NCI-H2196 (cell line): ENCODE measurements at regions not wholly inside any gene's neighbourhood (a gene's known extent, or its start where the extent isn't known, plus 50 kb on each side); places are given as distances from the start of the nearest gene placed in this dataset.

ENCODE experiments used
- DNase-seq: peaks from one replicate; lab custom pipeline; 2025; ENCODE audit not compliant: unreplicated experiment; lab: John Stamatoyannopoulos, UW

DNA sequence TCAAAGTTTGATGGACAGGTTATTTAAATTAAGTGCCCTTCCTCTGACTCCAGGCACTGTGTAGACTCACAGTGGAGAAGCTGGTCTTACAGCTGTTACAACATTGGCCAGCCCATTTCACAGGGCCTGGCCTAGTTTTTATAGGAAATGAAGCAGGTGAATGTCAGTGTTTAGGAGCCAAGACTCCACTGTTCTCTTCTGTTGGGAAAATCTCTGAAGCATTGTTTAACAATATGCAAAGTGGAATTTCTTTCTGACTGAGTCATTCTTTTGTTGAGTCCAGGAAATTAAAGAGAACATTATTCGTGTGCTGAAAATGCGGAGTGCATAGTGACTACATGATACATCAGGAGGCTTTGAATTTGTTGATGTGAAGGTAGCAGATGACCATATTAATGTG, 64.7 kb downstream of the ARRDC4 start:
- no peak for DNase-seq

DNA sequence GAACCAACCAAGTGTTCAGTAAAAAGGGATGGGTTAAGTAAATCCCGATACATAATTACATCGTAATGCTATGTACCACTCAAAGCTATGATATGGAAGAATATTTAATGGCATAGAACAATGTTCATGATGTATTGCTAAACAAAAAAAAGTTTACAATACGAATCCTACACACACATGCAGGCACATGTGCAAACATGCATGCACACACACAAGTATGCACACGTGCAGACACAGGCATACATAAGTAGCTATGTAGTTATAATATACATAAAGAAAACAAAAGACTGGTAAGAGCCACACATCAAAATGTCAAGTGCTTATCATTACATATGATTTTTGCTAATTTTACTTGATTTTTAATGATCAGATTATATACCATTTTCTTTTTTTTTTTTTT, 74.2 kb downstream of the ARRDC4 start:
- no peak for DNase-seq

DNA sequence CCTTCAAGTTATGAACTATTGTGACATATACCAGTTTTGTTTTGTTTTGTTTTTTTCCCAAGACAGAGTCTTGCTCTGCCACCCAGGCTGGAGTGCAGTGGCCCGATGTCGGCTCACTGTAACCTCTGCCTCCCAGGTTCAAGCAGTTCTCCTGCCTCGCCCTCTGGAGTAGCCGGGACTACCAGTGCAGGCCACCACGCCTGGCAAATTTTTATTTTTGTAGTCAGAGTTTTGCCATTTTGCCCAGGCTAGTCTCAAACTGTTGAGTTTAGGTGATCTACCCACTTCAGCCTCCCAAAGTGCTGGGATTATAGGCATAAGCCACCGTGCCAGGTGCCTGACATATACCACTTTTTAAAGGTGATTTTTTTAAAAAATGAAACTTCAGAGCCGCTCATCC, 74.6 kb downstream of the ARRDC4 start:
- DNase-seq, result no peak

DNA sequence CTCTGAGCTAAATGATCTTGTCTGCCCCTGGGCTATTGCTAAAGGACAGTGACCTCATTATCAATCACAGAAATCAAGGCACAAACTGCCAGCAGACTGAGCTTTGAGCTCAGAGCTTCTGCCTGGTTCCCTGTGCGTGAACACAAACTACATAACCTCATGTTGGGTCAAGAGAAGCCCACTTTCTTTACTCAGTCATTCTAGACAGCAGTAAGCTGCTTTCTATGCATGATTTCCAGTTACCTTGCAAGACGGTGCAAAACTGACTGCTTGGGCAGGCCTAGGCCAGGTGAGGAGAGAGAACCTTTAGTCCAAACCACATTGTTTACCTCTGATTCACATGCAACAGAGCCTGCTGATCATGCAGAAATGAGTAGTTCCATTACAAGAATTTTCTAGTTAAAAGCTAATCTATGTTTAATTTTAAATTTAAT, 75.1 kb downstream of the ARRDC4 start:
- DNase-seq, result no peak

DNA sequence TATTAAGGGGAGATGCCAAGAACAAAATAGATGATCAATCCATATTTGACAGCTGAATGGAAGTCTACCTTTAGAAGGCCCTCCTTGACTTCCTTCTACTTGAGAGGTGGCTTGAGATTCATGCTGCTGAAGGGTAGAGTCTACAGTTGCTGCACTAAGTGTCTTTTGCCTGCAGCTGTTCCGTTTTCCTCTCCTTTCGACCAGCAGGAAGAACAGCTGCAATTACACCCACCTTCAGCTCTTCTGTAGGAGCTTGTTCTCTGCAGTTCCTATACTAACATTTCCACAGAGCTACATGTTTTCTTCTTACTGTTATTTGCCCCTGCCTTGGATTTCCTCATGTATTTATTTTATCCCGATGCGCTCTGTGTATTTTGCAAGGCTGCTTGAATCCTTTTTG, 79.1 kb downstream of the ARRDC4 start:
- DNase-seq, result no peak

DNA sequence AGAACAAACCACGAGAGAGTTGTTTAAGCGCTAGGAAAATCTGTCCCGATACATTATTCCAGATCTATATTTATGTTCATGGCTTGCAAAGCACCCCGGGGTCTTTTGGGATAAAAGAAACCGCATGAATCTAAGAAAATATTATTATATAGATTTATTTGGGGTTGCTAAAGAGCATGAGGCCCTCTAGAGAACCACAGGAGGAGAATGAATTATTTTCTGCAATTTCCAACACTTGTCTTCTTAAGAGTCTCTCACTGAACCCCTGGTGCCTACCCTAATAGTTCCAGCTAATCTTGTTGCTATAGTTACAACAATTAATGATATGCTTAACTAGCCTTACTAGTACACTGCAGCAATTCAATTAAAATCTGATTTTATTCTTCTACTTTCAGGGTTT, 79.6 kb downstream of the ARRDC4 start:
- DNase-seq, result no peak

DNA sequence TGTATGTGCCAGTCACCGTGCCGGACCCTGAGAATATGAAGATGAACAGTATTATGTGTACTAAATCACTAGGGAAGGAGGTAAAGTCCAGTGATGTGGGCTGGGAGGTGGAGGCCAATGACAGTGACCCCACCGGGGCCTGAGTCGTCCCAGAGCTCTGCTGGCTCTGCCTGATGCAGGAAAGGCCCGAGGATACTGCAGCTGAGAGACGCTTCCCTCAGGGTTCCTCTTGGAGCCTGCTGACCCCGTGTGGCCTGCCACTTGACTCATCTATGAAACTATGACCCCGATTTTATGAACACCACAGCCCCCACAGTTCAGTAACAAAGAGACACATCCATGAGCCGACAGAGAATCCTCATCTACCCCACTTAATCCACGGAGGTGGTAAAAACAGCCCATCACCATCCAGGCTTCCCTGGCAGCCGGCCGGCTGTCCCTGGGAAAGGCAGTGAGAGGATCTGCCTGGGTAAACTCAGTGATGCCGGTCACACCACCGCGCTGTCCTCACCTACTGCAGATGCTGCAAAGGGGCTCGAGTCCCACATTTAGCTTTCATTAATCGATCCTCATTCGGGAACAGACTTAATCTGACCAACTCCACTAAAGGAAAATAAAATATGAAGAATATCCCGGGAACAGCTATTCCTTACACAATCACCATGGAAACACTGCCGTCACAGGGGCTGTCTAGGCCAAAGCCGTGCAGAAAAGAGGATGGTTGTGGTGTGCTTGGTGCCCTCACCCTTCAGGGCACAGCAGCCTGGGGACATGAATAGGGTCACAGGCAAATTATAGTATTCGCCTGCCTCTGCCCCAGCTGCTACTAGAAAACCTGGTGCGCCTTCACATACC, 82.9 kb downstream of the ARRDC4 start:
- no peak for DNase-seq

DNA sequence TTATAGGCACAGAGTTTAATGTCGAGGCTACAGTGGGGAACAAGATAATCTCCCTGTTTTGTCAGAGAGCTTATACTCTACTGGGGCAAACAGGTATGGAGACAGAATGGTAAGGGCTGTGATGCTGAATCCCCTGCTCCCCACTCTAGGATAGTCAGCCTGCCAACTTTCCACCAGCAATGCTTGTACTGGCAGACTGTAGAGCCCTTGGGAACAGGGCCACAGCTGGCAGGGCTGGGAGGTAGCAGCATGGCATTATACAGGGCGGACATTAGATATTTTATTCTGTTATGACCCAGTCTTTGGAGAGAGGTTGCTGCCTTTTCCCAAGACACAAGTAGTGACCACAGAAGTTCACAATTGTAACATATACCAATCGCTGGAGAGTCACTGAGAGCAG, 91.2 kb downstream of the ARRDC4 start:
- DNase-seq, result no peak

DNA sequence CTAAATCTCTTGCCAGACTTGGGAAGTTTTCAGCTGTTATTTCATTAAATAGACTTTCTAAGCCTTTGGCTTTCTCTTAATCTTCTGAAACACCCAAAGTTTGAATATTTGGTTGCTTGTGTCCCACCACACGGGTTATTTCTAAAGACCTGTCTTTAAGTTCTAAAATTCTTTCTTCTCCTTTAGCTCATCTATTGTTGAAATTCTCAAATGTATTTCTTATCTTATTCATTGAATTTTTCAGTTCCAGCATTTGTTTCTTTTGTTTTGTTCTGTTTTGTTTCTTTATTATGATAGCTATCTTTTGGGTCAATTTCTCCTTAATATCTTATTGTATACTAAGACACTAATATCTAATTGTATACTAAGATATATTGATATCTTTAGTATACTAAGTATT, 97.0 kb downstream of the ARRDC4 start:
- no peak for DNase-seq

DNA sequence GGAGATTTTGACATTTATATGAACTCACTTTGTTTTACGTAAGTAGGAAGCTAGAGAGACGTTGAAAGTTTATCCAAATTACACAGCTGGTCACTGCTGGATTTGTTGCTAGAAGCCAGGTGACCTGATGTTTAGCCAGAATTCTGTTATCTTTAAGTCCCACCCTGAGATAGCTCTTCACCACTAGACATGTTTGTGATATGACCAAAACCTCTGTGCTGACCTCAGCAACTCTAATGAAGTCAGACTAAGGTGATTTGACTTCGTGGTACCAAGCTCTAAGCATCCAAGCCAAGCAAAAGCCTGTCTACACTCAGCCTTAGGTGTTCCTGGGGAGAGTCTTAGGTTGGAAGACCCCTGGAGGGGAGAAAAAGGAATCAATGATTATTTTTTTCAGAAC, 102.4 kb downstream of the ARRDC4 start:
- no peak for DNase-seq

DNA sequence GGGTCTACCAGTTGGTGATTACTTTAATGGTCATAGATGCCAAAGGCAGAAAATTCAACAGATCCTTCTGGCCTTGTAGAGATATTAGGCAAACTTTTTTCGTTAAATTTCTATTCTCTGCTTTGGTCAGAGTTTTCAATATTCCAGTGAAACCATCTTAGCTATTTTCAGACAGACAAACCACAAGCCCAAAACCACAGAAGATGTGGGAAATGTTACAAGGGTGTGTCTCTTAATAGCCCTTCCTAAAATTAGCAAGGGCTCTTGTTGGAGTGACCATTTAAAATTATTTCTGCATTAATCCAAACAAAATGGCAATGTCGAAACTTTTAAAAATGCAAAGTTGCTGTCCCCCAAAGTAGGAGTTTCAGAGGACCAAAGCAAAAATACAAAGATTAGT, 102.8 kb downstream of the ARRDC4 start:
- no peak for DNase-seq

DNA sequence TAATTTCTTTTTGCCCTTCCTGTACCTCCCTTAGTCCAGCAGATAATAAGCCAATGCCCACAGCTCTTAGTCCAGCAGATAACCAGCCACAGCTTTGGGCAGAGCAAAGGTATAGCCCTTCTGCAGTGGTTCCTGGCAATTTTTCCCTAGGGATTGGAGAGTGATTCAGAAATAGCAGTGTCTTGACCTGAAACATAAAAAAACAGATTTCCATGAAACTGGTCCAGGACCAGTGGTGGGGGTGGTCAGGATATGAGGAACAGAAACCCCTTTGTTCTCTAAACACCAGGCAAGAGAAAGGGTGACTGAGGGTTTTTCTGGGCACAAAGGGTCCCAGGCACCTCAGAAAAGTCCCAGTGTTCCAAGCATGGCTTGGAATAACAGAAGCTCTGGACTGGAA, 103.4 kb downstream of the ARRDC4 start:
- no peak for DNase-seq

DNA sequence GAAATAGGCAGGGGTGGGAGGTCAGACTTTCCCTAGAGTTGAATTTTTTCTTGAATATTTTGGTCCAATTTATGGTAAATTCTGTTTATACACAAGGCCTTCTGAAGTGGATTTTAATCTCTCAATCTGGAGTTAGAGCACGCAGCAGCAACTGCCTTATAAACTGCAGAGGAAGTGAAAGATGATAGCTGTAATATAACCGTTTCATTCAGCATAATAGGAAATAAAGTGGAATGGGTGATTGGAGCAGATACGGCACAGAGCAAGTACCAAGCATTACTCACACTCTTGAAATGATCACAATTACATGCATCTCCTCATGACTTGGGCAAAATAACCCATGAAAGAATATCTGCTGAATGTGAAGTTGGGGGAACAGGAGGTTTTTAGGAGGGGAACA, 106.8 kb downstream of the ARRDC4 start:
- DNase-seq, result no peak

DNA sequence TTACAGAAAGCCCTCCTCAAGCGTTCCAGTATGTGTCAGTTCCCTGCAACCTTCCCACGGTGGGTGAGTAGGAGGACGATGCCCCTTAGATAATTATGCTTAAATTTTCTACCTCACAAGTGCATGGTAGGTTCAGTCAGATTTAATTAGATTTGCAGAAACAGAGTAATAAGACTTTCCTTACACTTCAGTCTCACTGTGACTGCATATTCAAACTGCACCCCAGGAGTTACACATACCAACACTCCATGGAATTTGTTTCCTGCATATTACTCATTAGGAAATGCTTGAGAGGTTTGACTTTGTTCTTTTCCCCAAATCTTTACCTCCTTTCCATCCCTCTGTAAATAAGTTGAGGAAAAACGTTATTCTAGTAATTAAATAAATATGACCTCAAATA, 108.8 kb downstream of the ARRDC4 start:
- no peak for DNase-seq

DNA sequence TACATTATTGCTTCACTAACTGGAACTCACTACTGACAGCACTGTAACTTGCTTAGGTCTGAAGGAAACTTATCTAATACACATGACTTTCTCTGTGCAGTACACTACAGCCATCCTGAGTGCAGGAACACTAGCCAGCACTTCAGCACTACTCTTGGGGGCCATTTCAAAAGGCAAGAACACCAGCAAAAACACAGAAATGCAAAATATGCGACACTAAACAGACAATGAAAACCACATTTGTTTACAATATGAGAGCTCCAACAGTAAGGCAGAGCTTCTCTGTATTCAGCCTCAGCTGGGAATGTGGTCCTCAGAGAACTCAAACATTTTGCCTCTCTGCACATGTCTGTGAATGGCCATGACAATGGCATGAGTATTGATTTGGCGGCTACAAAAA, 109.6 kb downstream of the ARRDC4 start:
- DNase-seq, result no peak

DNA sequence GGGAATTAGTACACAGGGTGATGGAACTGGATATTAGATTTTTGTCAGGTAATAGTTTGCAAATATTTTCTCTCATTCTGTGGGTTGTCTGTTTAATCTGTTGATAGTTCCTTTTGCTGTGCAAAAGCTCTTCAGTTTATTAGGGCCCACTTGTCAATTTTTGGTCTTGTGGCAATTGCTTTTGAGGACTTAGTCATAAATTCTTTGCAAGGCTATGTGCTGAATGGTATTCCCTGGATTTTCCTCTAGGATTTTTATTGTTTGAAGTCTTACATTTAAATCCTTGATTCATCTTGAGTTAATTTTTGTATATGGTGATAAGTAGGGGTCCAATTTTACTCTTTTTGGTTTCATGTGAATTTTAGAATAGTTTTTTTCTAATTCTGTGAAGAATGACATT, 111.3 kb downstream of the ARRDC4 start:
- no peak for DNase-seq

DNA sequence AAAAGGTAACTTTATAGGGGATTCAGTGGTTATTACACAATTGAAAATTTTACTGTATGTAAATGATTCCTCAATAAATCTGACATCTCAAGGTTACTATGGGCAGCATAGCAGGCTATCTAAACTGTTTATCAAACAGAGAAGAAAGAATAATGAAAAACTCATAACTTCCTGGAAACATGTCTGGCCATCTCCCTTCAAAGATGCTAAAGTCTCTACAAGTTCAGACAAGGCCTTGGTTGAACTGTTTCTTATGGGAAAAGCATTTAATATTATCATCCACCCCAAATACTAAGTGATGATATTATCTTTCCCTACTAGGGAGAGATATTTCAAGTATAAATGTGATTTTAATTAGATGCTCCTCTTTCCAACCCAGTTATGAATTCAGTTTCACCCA, 114.9 kb downstream of the ARRDC4 start:
- no peak for DNase-seq

DNA sequence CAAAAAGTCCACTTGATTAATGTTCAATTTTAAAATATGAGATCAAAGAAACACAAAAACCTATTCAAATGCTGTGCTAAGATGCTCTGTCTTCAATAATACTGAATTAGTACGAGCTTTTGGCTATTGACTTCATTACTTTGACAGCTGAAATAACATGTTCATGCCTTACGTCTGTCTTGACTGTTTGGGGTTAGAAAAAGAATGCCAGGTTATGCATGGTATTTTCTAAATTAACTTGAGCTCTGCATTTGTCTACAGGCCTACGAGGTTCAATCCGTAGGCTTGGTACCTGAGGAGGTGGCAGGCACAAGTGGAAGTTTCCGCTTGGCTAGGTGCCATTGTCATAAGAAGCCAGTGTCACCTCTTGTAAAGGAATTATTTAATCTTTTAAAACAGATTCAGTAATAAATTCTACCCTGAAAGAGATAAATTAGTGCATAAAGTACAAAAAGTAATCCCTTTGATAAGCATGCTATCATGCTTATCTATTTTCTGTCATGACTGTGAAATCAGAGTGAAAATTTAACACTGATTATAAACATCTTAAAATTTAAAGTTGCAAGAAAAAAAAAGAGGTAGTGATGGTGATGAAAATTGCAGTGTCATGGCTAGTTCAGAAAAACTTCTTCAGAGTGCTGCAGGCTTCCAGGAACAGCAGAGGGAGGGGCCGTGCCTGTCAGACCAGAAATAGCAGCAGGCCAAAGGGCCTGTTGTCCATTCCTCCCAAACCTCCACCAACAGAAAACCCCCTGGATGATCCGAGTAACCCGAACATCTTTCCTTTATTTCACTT, 115.7 kb downstream of the ARRDC4 start:
- no peak for DNase-seq

DNA sequence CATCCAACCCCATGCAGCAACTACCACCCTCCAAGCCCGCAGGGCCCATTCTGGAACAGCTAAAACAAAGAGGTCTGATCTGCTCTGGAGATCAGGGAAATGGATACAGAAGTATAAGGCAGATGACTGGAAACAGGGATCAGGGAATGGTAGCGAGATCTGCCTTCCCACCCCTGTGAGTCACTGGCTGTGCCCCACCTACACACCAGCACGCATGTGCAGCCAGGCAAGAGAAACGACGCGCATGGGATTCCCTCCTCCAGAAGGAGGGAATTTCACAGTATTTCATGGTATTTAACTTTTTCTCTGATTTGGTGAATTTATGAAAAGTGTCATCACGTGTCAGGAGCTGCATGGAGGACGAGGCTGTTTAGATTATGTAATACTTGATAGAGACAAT, 116.7 kb downstream of the ARRDC4 start:
- no peak for DNase-seq

DNA sequence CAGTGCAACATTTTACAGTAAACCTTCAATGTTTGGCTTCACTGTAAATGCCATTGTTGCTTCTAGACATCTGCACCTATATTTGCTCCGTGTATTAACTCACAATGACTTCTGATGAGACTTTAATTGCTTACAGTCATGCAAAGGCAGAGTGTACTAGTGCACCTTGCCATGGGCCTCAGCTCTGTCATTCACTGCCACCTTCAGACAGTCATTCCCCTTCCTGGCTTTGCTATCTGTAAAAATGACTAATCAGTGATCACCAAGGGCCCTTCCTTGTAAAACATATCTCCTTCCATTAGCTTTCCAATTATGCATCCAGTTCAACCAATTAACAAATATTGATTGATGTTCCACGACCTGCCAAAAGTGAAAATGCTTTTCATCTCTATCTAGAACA, 120.3 kb downstream of the ARRDC4 start:
- no peak for DNase-seq

DNA sequence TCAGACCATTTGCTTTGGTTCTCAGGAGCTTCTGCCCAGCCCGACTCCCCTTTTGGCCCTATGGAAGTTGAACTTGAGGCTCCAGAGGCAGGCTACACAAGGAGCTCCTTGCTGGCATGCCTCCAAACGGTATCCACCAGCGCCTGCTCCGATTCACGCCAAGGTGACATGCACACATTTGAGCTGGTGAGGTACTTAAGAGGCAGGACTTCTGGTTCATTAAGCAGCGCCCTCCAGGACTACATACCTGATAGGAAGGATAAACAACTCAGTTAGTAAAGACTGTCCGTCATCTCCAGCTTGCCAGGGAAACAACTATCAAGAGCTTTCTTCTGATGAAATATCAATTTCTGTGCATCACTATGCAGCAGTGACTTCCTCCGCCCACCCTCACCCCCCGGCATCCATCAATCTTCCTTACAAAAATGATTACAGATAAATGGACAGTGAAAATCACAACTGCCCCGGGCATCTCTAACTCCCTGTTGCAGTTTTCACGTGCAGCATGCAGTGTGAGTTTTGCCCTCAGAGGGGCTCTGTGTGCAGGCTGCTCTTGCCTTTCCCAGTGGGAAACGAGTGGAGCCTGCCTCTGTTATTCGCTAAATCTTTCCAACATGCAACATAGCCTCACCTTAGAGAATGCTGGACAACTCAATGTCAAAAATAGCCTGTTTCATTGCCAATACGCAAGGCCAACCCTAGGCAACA, 122.9 kb downstream of the ARRDC4 start:
- no peak for DNase-seq
